CD14-positive monocyte (primary cell): ENCODE measurements at regions not wholly inside any gene's neighbourhood (a gene's known extent, or its start where the extent isn't known, plus 50 kb on each side); places are given as distances from the start of the nearest gene placed in this dataset.

Experiments used
- DNase-seq, 3 donors: peaks; one replicate each; pipeline ENCODE4 v3.0.0-alpha.2; 2011 to 2022
- H2AFZ ChIP-seq: 2 replicates; pipeline ENCODE4 v1.6.0; 2012; ENCODE audit warnings: mild to moderate bottlenecking, low read depth, low read length, inconsistent platforms; ENCODE audit not compliant: insufficient read depth, poor library complexity, severe bottlenecking
- H3K27ac ChIP-seq, 2 donors: 1 replicate in 1 of 2; 2 replicates in 1 of 2; pipeline ENCODE4 v1.5.1; 2012 to 2013; ENCODE audit warnings: low read length in 2 of 2, control low read depth in 1 of 2, inconsistent platforms in 1 of 2, low read depth in 1 of 2, mild to moderate bottlenecking in 1 of 2
- H3K27me3 ChIP-seq, 2 donors: one replicate each; pipeline versions ENCODE4 v1.6.0 to v1.6.1; 2011 to 2013; ENCODE audit warnings: low read length in 2 of 2; ENCODE audit not compliant: control insufficient read depth in 2 of 2, insufficient read depth in 2 of 2
- H3K36me3 ChIP-seq, 2 donors: replicated peaks in 1 of 2; 1 replicate in 1 of 2; 2 replicates in 1 of 2; pipeline versions ENCODE4 v1.5.1 to v1.6.1; 2012 to 2013; ENCODE audit warnings: low read length in 2 of 2, control low read depth in 1 of 2, inconsistent platforms in 1 of 2, mild to moderate bottlenecking in 1 of 2; ENCODE audit not compliant: insufficient read depth in 2 of 2, control insufficient read depth in 1 of 2
- H3K4me1 ChIP-seq, 2 donors: 1 replicate in 1 of 2; 2 replicates in 1 of 2; pipeline versions ENCODE4 v1.5.1 to v1.6.1; 2012 to 2013; ENCODE audit warnings: low read length in 2 of 2, control low read depth in 1 of 2, inconsistent platforms in 1 of 2, mild to moderate bottlenecking in 1 of 2, moderate library complexity in 1 of 2; ENCODE audit not compliant: insufficient read depth in 2 of 2, control insufficient read depth in 1 of 2
- H3K4me2 ChIP-seq: replicated peaks from 2 replicates; pipeline ENCODE3; 2012; ENCODE audit warnings: low read length, moderate library complexity, mild to moderate bottlenecking; ENCODE audit not compliant: poor library complexity, severe bottlenecking; ENCODE audit errors: extremely low read depth
- H3K4me3 ChIP-seq, 3 experiments: fragments of 200-600 bp in 1 of 3; sonication (generic) in 1 of 3; replicated peaks in 1 of 3; 1 replicate in 2 of 3; 2 replicates in 1 of 3; pipeline ENCODE4 v1.5.1; 2011 to 2013; ENCODE audit warnings: low read length in 3 of 3, mild to moderate bottlenecking in 3 of 3, control low read depth in 2 of 3, low read depth in 2 of 3, inconsistent platforms in 1 of 3, moderate library complexity in 1 of 3
- H3K79me2 ChIP-seq: 2 replicates; pipeline ENCODE4 v1.6.0; 2012; ENCODE audit warnings: mild to moderate bottlenecking, control low read depth, inconsistent platforms, low read length, moderate library complexity; ENCODE audit not compliant: insufficient read depth
- H3K9ac ChIP-seq: 2 replicates; pipeline ENCODE4 v1.6.0; 2017; ENCODE audit warnings: low read length, mild to moderate bottlenecking; ENCODE audit not compliant: insufficient read depth, poor library complexity, severe bottlenecking
- H3K9me3 ChIP-seq, 2 donors: replicated peaks in 1 of 2; 1 replicate in 1 of 2; 2 replicates in 1 of 2; pipeline versions ENCODE4 v1.5.1 to v1.6.1; 2012 to 2013; ENCODE audit warnings: low read length in 2 of 2, control low read depth in 1 of 2; ENCODE audit not compliant: control insufficient read depth in 1 of 2, insufficient read depth in 1 of 2
- H4K20me1 ChIP-seq: 2 replicates; pipeline ENCODE4 v1.6.0; 2012; ENCODE audit warnings: mild to moderate bottlenecking, low read length, control low read depth, moderate library complexity; ENCODE audit not compliant: insufficient read depth
- H3K27ac Mint-ChIP-seq, 7 donors: one replicate each; pipeline ENCODE4 v1.8.0; 2020; ENCODE audit warnings: mild to moderate bottlenecking in 7 of 7, mixed read lengths in 7 of 7, moderate library complexity in 6 of 7, inconsistent platforms in 2 of 7
- H3K27me3 Mint-ChIP-seq, 3 donors: one replicate each; pipeline ENCODE4 v1.8.0; 2021 to 2022; ENCODE audit warnings: low read depth in 3 of 3, mild to moderate bottlenecking in 3 of 3, mixed read lengths in 3 of 3, moderate library complexity in 3 of 3, inconsistent platforms in 1 of 3
- H3K36me3 Mint-ChIP-seq, 2 donors: one replicate each; pipeline ENCODE4 v1.8.0; 2020; ENCODE audit warnings: mixed read lengths in 2 of 2, inconsistent platforms in 1 of 2, mild to moderate bottlenecking in 1 of 2
- H3K4me1 Mint-ChIP-seq: one replicate; pipeline ENCODE4 v1.8.0; 2020; ENCODE audit warnings: mild to moderate bottlenecking, mixed read lengths
- H3K4me3 Mint-ChIP-seq, 2 donors: one replicate each; pipeline ENCODE4 v1.8.0; 2020; ENCODE audit warnings: mild to moderate bottlenecking in 2 of 2, mixed read lengths in 2 of 2, moderate library complexity in 1 of 2
- H3K9me3 Mint-ChIP-seq, 7 donors: one replicate each; pipeline ENCODE4 v1.8.0; 2020 to 2022; ENCODE audit warnings: mixed read lengths in 7 of 7, mild to moderate bottlenecking in 6 of 7, moderate library complexity in 6 of 7, inconsistent platforms in 2 of 7
- WGBS: methylation state at CpG from one replicate; pipeline ENCODE4 v1.1.5; 2013; ENCODE audit warnings: missing lambda C conversion rate; ENCODE audit not compliant: insufficient coverage; 5-methylcytosine and 5-hydroxymethylcytosine counted together
- intact Hi-C, 2 donors: fragments of 100-400 bp; cut with micrococcal nuclease; formaldehyde crosslinking; loops; one replicate each; pipeline versions ENCODE4 v1.15.0 to v1.15.1; 2023
- TF ChIP-seq, protein P1 (sequence below): fragments of 200-600 bp; IDR thresholded peaks from one replicate; pipeline ENCODE4 v1.8.0; 2022; ENCODE audit warnings: antibody characterized with exemption, mild to moderate bottlenecking

DNA sequence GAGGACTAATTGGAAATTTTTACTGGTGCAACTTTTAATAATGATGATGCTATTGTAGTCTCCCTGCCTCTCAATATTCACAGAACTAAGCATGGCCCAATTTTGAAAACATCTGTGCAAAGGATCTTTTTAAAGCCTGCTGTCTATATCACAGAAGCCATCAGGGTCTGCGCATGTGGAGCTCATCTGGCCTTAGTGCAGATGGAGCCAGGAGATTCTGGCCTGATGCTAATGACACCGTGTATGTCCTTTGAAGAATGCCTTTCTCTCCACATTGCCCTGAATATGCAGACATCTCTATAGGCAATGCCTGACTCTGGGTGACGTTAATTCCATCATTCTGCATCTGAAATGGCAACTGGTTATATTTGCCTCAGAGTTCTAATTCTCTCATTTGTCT, 1205.9 kb downstream of the AACS start:
- H3K9ac ChIP-seq, result no peak overlapping the region
- TF ChIP-seq, protein P1, sequence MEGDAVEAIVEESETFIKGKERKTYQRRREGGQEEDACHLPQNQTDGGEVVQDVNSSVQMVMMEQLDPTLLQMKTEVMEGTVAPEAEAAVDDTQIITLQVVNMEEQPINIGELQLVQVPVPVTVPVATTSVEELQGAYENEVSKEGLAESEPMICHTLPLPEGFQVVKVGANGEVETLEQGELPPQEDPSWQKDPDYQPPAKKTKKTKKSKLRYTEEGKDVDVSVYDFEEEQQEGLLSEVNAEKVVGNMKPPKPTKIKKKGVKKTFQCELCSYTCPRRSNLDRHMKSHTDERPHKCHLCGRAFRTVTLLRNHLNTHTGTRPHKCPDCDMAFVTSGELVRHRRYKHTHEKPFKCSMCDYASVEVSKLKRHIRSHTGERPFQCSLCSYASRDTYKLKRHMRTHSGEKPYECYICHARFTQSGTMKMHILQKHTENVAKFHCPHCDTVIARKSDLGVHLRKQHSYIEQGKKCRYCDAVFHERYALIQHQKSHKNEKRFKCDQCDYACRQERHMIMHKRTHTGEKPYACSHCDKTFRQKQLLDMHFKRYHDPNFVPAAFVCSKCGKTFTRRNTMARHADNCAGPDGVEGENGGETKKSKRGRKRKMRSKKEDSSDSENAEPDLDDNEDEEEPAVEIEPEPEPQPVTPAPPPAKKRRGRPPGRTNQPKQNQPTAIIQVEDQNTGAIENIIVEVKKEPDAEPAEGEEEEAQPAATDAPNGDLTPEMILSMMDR, result no peak
- H4K20me1 ChIP-seq, result no peaks in the 10 kb centered on the region
- Mint-ChIP-seq H3K27ac (no peak overlapping the region), H3K9me3 (peaks cover 4 to 21% (median 12%) of the 10 kb centered on the region in 7 donors), H3K36me3 (no peaks in the 10 kb centered on the region), H3K27me3 (no peaks in the 10 kb centered on the region), H3K4me3 (no peak overlapping the region), H3K4me1 (no peaks in the 10 kb centered on the region)
- no peaks in the 10 kb centered on the region for H3K36me3 ChIP-seq
- peaks cover 0 to 11% of the 10 kb centered on the region in 2 donors for H3K9me3 ChIP-seq
- DNase-seq, result no peak
- no peak overlapping the region for H3K4me3 ChIP-seq
- no peaks in the 10 kb centered on the region for H3K4me1 ChIP-seq
- WGBS, result 100% methylated on average over 2 of the region's 3 CpGs
- no peak overlapping the region for H3K4me2 ChIP-seq
- H3K27me3 ChIP-seq, result no peaks in the 10 kb centered on the region
- H3K79me2 ChIP-seq, result no peaks in the 10 kb centered on the region
- H2AFZ ChIP-seq, result no peak overlapping the region
- intact Hi-C loops, result no loop called here
- no peak overlapping the region for H3K27ac ChIP-seq

DNA sequence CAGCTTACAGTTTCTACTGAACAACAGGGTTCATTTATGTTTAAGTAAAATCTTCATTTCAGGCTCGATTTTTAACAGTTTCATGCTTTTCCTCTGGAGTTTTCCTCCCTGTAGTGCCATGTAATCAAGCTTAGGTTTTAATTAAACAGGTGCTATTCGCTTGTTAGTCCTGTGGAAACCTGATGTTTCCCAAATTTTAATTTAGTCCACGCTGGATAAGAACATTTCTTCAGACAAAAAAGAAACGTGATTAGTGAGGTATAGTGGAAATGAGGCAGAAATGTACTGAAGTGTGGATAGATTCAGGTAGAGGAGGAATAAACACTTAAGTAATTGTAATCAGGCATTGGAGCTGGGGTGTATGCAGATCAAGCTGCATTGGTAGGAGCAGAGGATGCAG, 1217.5 kb downstream of the AACS start:
- TF ChIP-seq, protein P1, result no peak
- H3K4me3 ChIP-seq, result no peak overlapping the region
- no peaks in the 10 kb centered on the region for H3K36me3 ChIP-seq
- Mint-ChIP-seq H3K27me3 (no peaks in the 10 kb centered on the region), H3K36me3 (no peaks in the 10 kb centered on the region), H3K4me1 (no peaks in the 10 kb centered on the region), H3K27ac (no peak overlapping the region), H3K9me3 (peaks cover 2 to 13% (median 5%) of the 10 kb centered on the region in 7 donors), H3K4me3 (no peak overlapping the region)
- no peak overlapping the region for H3K27ac ChIP-seq
- H3K27me3 ChIP-seq, result no peaks in the 10 kb centered on the region
- H3K4me1 ChIP-seq, result no peaks in the 10 kb centered on the region
- no peak overlapping the region for H2AFZ ChIP-seq
- no peaks in the 10 kb centered on the region for H4K20me1 ChIP-seq
- no peak for DNase-seq
- intact Hi-C loops, result no loop called here
- no peak overlapping the region for H3K4me2 ChIP-seq
- no peaks in the 10 kb centered on the region for H3K79me2 ChIP-seq
- WGBS, result 94% methylated on average over 3 of the region's 4 CpGs
- no peak overlapping the region for H3K9ac ChIP-seq
- H3K9me3 ChIP-seq, result peaks cover 0 to 5% of the 10 kb centered on the region in 2 donors
